Activated CD4-positive, alpha-beta memory T cell treated with anti-CD3 and anti-CD28 coated beads, Interleukin-2, amount 10 ng/mL, durations not matched to agents 7 days and 5 days (primary cell): ENCODE measurements at regions not wholly inside any gene's neighbourhood (a gene's known extent, or its start where the extent isn't known, plus 50 kb on each side); places are given as distances from the start of the nearest gene placed in this dataset.

Source experiments
- CTCF ChIA-PET: fragments of 350-600 bp; sonication (Branson Sonifier 250); formaldehyde crosslinking; loops from one replicate; lab custom pipeline; 2021; ENCODE audit warnings: antibody characterized with exemption, inconsistent platforms; lab: Charles Lee
- POLR2A ChIA-PET: fragments of 350-600 bp; sonication (Branson Sonifier 250); formaldehyde crosslinking; loops from one replicate; lab custom pipeline; 2021; ENCODE audit warnings: antibody characterized with exemption; lab: Charles Lee
- DNase-seq: peaks from one replicate; pipeline ENCODE4 v3.0.0-alpha.2; 2020
- H3K27ac Mint-ChIP-seq: one replicate; pipeline ENCODE4 v1.8.0; 2021; ENCODE audit warnings: mild to moderate bottlenecking, mixed read lengths
- H3K27me3 Mint-ChIP-seq: one replicate; pipeline ENCODE4 v1.8.0; 2021; ENCODE audit warnings: mixed read lengths
- H3K36me3 Mint-ChIP-seq: one replicate; pipeline ENCODE4 v1.8.0; 2021; ENCODE audit warnings: low read depth, mixed read lengths
- H3K4me1 Mint-ChIP-seq: one replicate; pipeline ENCODE4 v1.8.0; 2021; ENCODE audit warnings: mixed read lengths
- H3K4me3 Mint-ChIP-seq: one replicate; pipeline ENCODE4 v1.8.0; 2021; ENCODE audit warnings: mild to moderate bottlenecking, mixed read lengths
- H3K9me3 Mint-ChIP-seq: one replicate; pipeline ENCODE4 v1.8.0; 2021; ENCODE audit warnings: mixed read lengths

DNA sequence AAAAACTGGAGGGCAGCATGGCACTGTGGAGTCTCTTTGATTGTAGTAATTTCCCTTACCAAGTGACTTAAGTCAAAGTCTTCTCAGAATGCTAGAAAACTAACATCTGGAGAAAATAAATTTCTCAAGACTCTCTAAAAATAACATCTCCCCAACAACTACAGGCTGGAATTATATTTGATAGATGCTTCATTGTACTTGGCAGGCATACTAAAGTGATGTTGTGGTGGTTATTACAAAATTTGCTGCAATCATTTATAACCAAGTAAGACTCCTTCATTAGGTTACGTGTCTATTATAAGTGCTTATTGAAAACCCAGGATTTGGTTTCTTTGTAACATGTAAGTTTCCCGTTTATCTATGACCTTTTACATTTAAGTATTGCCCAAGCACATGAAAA is 132.9 kb upstream of the NRIP1 start:
- H3K4me3 Mint-ChIP-seq: no peak overlapping the region
- POLR2A ChIA-PET: no interaction called here
- no peaks in the 10 kb centered on the region for H3K36me3 Mint-ChIP-seq
- no peaks in the 10 kb centered on the region for H3K4me1 Mint-ChIP-seq
- DNase-seq: no peak
- no peak overlapping the region for H3K27ac Mint-ChIP-seq
- H3K9me3 Mint-ChIP-seq: no peaks in the 10 kb centered on the region
- H3K27me3 Mint-ChIP-seq: no peaks in the 10 kb centered on the region
- CTCF ChIA-PET: no interaction called here

DNA sequence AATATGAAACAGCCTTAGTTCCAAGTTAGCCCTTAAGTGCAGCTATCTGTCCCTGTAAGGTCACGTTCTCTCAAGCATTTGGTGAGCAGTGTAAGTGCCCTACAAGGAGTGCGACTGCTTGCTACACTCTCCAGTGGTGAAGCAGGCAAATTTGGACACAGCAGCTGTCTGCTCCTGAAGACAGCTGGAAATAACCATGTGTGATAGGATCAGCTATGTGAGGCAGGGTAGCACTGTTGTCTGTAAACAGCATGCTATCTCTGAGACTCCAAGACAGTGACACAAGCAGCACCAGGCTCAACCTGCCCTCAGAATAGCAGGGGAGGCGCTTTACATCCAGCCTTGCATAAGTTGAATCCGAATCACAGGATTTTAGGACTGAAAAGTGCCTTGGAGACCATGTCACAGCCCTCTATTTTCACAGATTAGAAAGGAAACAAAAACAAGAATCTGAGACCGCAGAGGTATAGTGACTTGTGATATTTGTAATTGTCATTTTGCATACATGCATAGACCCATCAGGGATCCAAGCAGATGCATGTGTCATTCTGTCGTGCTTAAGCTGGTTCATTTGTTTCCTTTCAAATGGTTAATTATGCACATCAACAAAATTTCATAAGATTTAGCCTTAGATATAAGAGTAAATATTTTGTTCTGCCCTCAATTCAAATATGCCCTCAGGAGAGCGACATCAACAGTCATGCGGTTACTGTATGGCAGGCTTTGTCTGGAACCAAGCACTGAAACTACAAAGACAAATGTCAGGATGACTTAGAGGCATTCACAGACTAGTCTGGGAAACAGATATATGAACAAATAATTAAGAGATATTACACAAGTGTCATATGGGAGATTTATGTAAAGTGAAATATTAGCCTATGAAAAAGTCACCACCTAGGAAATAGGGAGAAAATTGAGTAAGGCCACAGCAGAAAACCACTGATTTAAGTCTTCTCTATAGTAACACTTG is 134.9 kb upstream of the NRIP1 start:
- DNase-seq: no peak
- Mint-ChIP-seq H3K9me3 (no peaks in the 10 kb centered on the region), H3K4me3 (no peak overlapping the region), H3K27ac (no peak overlapping the region), H3K4me1 (no peaks in the 10 kb centered on the region), H3K36me3 (no peaks in the 10 kb centered on the region), H3K27me3 (no peaks in the 10 kb centered on the region)
- CTCF ChIA-PET: no interaction called here
- POLR2A ChIA-PET: no interaction called here

DNA sequence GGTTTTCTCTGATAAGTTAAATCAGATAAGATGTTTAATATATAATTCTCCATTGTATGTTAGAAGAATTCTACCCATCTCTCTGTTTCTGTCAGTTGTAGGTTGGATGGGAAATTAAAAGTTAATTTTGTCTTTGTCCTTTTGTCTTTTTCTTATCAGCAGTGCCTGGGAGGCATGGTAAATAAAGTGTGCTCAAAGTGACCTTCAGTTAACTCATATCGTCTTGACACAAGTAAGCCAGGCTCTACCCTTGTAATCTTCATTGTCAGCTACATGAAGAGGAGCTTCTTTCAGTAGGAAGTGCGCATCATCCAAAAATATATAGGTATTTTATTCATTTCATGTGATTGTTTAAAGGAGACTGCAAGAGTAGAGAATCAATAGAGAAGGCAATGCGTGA is 138.9 kb upstream of the NRIP1 start:
- ChIA-PET POLR2A (no interaction called here), CTCF (no interaction called here)
- DNase-seq: no peak
- H3K27ac Mint-ChIP-seq: no peak overlapping the region
- H3K4me1 Mint-ChIP-seq: no peaks in the 10 kb centered on the region
- H3K9me3 Mint-ChIP-seq: no peaks in the 10 kb centered on the region
- no peak overlapping the region for H3K4me3 Mint-ChIP-seq
- no peaks in the 10 kb centered on the region for H3K27me3 Mint-ChIP-seq
- H3K36me3 Mint-ChIP-seq: no peaks in the 10 kb centered on the region

DNA sequence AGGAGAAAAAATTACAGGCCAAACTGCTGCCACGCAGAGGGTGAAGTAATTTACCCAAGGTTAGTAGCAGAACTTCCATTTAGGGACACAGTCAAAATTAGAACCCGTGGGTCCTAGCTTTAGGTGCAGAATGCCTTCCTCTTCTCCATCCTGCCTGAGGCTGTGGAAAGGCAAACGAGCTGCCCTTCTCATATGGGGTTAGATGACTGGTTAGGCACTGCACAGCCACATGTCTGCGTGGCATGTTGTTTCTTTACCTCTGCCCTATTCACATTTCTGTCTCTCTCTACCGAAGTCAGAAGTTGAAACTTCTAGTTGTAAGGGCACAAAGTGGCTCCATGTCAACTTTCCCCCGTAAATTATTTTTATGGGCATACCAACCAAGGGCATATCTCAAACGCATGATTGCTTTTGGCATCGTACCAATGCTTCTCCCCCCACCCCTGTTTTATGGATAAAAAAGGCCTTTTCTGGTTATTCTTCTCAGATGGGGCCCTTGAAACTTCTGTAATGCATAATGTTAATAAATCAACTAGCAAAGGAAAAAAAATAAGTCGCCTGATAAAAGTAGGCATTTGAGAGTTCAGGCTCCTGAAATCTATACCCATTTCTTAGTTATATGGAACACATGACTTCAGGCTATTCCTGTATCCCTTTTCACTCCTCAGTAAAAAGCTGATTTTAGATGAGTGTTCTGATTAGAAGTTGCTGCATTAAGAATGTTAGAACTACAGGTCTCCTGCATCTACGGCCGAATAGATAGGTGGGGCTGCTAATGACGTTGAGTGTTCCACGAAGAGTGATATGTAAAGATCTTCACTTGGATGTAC is 139.6 kb upstream of the NRIP1 start:
- DNase-seq: no peak
- ChIA-PET POLR2A (no interaction called here), CTCF (no interaction called here)
- no peak overlapping the region for H3K4me3 Mint-ChIP-seq
- H3K27ac Mint-ChIP-seq: no peak overlapping the region
- no peaks in the 10 kb centered on the region for H3K36me3 Mint-ChIP-seq
- no peaks in the 10 kb centered on the region for H3K9me3 Mint-ChIP-seq
- H3K4me1 Mint-ChIP-seq: no peaks in the 10 kb centered on the region
- no peaks in the 10 kb centered on the region for H3K27me3 Mint-ChIP-seq

DNA sequence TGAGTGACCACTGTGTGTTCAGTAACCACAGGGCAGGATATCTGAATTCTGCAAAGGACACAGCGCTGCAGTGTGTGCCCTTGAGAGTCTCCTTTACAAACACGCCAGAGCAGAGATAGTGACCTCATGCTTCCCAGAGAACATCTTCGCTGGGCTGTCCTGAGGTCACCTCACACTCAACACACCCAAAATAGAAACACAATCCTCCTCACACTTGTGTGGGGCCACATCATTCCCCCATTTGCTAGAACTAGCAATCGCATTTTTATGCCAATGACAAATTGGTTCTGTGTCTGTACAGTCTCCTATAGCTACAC is 140.1 kb upstream of the NRIP1 start:
- H3K4me3 Mint-ChIP-seq: no peak overlapping the region
- no peaks in the 10 kb centered on the region for H3K4me1 Mint-ChIP-seq
- H3K27ac Mint-ChIP-seq: no peak overlapping the region
- no peaks in the 10 kb centered on the region for H3K27me3 Mint-ChIP-seq
- no peaks in the 10 kb centered on the region for H3K9me3 Mint-ChIP-seq
- no peaks in the 10 kb centered on the region for H3K36me3 Mint-ChIP-seq
- ChIA-PET POLR2A (no interaction called here), CTCF (no interaction called here)
- DNase-seq: no peak

DNA sequence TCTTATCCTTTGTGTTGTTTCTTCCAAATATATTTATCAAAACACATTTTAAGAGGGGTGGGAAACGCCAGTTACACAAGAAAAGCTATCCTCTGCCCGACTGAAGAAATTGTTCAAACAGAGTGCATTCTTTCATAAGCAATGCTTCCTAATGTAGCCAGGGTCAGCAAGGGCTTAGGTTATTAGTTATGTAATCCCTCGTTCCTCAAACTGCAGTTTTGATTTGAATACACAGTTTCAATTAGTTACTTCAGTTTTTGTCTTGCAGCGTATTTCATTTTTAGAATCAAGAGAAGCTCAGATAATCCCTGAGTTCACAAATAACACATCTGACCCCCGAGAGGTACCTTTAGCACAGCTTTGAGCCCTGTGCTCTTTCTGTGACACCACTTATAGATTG is 141.7 kb upstream of the NRIP1 start:
- ChIA-PET POLR2A (no interaction called here), CTCF (no interaction called here)
- H3K27me3 Mint-ChIP-seq: no peaks in the 10 kb centered on the region
- no peak overlapping the region for H3K4me3 Mint-ChIP-seq
- H3K27ac Mint-ChIP-seq: no peak overlapping the region
- no peaks in the 10 kb centered on the region for H3K4me1 Mint-ChIP-seq
- no peaks in the 10 kb centered on the region for H3K9me3 Mint-ChIP-seq
- DNase-seq: no peak
- no peaks in the 10 kb centered on the region for H3K36me3 Mint-ChIP-seq

DNA sequence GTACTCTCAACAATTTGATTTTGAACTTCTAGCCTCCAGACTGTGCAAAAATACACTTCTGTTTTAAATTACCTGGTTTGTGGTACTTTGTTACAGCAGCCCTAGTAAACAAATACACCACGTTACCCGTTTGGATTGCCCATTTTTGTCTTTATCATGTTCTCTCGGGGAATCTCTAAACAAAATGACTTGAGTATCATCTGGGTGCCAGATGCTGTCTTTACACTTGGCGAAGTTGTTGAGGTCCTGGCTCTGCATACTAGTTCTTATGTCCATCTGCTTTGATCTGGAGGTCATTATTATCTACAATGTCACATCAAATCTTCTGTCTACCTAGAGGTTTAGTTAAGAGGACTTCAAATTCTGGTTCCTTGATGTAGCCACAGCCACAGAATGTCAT is 142.4 kb upstream of the NRIP1 start:
- Mint-ChIP-seq H3K4me1 (no peaks in the 10 kb centered on the region), H3K4me3 (no peak overlapping the region), H3K36me3 (no peaks in the 10 kb centered on the region), H3K9me3 (no peaks in the 10 kb centered on the region), H3K27ac (no peak overlapping the region), H3K27me3 (no peaks in the 10 kb centered on the region)
- CTCF ChIA-PET: no interaction called here
- POLR2A ChIA-PET: no interaction called here
- DNase-seq: no peak

DNA sequence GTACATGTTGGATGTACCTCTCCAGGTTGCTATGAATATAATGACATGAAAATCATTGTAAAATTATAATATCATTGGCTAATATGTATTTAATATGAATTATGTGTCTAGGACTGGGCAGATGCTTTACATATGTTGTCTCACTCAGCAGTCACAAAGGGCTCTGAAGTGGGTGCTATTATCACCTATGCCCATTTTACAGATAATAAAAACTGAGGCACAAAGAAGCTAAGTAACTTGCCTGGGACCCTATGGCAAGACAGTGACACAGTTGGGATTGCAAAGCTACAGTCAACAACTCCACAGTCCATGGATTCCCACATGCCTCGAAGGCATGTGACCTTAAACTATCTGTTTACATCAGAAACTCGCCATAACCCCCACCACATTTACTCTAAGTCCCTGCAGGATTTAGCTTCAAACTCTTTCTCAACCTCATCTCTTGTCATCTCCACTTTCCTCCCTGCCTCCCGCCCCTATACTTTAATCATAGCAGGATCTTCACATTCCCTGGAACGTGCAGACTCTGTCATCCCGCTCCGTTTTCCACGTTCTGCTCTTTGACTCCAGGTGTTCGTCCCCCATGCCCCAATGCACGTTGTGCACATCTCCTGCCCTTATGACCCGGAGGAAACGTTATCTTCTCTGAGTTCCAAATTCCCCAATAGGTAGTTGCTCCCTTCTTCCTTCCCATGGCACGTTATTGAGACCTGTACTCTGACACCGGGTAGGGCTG is 143.0 kb upstream of the NRIP1 start:
- POLR2A ChIA-PET: no interaction called here
- H3K4me1 Mint-ChIP-seq: no peaks in the 10 kb centered on the region
- H3K27ac Mint-ChIP-seq: no peak overlapping the region
- CTCF ChIA-PET: no interaction called here
- H3K36me3 Mint-ChIP-seq: no peaks in the 10 kb centered on the region
- no peaks in the 10 kb centered on the region for H3K27me3 Mint-ChIP-seq
- H3K9me3 Mint-ChIP-seq: no peaks in the 10 kb centered on the region
- no peak overlapping the region for H3K4me3 Mint-ChIP-seq
- DNase-seq: no peak

DNA sequence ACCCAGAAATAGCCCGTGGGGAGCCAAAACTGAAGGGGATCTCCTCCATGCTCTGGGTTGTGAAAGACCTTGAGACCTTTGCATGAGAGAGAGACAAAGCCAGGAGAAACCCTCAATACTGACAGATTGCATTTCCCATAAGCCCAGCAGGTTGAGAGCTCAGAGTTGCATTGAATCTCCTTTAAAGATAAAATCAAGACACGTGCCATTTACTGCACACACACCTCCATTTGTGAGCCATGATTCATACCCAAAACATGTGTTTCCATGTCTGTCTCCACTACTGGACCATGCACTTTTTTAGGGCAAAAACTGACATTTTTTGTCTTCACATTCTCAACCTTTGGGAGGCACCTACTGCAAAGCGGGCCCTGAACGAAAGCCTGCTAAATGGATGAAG is 144.0 kb upstream of the NRIP1 start:
- ChIA-PET CTCF (no interaction called here), POLR2A (no interaction called here)
- no peak overlapping the region for H3K4me3 Mint-ChIP-seq
- no peak overlapping the region for H3K27ac Mint-ChIP-seq
- no peaks in the 10 kb centered on the region for H3K4me1 Mint-ChIP-seq
- peaks cover 1% of the 10 kb centered on the region for H3K27me3 Mint-ChIP-seq
- no peaks in the 10 kb centered on the region for H3K36me3 Mint-ChIP-seq
- DNase-seq: no peak
- no peaks in the 10 kb centered on the region for H3K9me3 Mint-ChIP-seq

DNA sequence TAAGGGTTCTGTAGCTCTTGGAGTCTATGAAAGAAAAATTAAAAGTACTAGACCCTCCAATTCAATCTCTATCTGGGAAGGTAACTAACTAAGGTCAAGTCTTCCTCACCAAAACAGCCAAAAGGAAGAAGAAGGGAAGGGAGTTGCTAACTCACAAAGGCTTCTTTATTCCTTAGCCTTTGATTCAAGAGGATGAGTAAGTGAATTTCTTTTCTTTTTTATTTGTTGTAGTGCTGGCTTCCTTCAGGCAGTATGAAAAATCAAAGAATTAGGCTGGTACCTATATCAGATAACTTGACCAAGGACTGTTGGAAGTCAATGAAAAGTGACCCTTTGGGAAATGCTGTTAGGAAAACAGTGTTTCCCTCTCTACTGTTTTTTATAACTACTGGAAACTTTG is 144.4 kb upstream of the NRIP1 start:
- no peaks in the 10 kb centered on the region for H3K36me3 Mint-ChIP-seq
- no peaks in the 10 kb centered on the region for H3K9me3 Mint-ChIP-seq
- H3K4me3 Mint-ChIP-seq: no peak overlapping the region
- CTCF ChIA-PET: no interaction called here
- no peak for DNase-seq
- POLR2A ChIA-PET: no interaction called here
- no peak overlapping the region for H3K27ac Mint-ChIP-seq
- no peaks in the 10 kb centered on the region for H3K4me1 Mint-ChIP-seq
- H3K27me3 Mint-ChIP-seq: peaks cover 2% of the 10 kb centered on the region

DNA sequence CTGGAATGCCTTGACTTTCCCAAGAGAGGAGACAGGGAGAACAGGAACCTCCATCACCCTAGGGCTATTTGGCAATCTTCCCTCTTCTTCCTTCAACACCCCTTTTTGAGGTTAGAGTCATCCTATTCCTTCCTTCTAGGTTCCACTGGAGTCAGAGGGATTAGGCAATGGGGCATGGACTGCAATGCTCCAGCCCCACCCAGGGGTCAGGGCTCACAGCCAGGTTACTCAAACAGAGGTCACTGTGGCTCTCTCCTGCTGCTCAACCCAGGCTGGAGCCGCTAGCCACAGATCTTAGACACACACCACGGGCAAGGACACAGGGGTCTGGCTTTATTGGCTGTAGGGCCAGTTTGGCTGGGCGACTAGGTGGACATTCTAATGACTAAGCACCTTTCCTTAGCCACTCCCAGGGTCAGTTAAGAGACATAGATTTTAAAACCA is 145.5 kb upstream of the NRIP1 start:
- CTCF ChIA-PET: no interaction called here
- no peak for DNase-seq
- no peaks in the 10 kb centered on the region for H3K4me1 Mint-ChIP-seq
- peaks cover 2% of the 10 kb centered on the region for H3K27me3 Mint-ChIP-seq
- no peak overlapping the region for H3K27ac Mint-ChIP-seq
- H3K36me3 Mint-ChIP-seq: no peaks in the 10 kb centered on the region
- H3K9me3 Mint-ChIP-seq: no peaks in the 10 kb centered on the region
- POLR2A ChIA-PET: no interaction called here
- H3K4me3 Mint-ChIP-seq: no peak overlapping the region

DNA sequence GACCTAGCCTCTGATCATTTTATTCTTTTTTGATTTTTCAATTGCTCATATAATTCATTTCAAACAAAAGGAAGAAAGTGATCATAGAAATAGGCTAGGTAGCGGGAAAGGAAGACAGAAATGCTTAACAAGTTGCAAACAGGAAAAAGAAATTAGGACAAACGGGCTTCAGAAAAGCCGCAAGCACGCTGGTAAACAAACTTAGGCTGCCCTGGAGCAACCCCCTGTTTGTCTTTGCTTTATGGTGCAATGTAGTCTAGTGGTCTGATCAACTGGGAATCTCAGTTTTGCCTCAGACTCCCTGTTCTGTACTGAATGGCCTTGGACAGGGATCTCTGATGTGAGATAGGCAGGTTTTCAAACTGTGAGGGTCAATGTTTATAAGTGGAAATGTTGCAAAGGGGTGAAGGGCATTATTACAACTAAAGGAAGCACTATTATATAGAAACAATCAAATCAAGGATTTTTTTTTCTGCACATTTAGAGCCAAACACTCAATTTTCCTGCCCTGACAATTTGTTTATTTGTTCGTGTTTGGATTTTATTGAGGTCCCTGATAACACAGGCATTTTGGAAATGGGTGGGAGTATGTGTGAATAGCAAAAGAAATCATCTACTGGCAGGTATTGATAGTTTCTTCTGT is 146.8 kb upstream of the NRIP1 start:
- H3K9me3 Mint-ChIP-seq: no peaks in the 10 kb centered on the region
- H3K4me3 Mint-ChIP-seq: no peak overlapping the region
- no peaks in the 10 kb centered on the region for H3K4me1 Mint-ChIP-seq
- ChIA-PET POLR2A (no interaction called here), CTCF (no interaction called here)
- no peaks in the 10 kb centered on the region for H3K36me3 Mint-ChIP-seq
- H3K27me3 Mint-ChIP-seq: peaks cover 2% of the 10 kb centered on the region
- no peak for DNase-seq
- H3K27ac Mint-ChIP-seq: no peak overlapping the region

DNA sequence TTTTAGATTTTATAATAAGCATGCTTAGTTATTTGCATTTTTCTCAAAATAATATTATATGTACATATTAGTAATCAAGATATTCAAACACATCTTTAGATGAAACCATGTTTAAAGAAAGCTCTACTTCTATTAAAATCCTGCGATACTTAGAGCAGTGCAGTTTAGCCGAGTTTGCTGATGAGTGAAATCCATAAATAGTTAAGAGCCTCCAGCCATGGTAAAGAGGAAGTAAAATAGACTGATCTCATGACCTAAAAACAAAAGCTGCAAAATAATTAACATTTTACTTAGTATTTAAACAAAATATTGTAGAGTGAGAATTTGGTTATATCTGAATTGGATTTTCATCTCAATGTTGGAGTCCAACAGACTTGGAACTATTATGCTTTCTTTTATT is 147.4 kb upstream of the NRIP1 start:
- no peaks in the 10 kb centered on the region for H3K4me1 Mint-ChIP-seq
- H3K36me3 Mint-ChIP-seq: no peaks in the 10 kb centered on the region
- no peak overlapping the region for H3K4me3 Mint-ChIP-seq
- peaks cover 2% of the 10 kb centered on the region for H3K27me3 Mint-ChIP-seq
- POLR2A ChIA-PET: no interaction called here
- H3K27ac Mint-ChIP-seq: no peak overlapping the region
- H3K9me3 Mint-ChIP-seq: no peaks in the 10 kb centered on the region
- DNase-seq: no peak
- CTCF ChIA-PET: no interaction called here
